Ishikawa (cell line): ENCODE measurements at regions not wholly inside any gene's neighbourhood (a gene's known extent, or its start where the extent isn't known, plus 50 kb on each side); places are given as distances from the start of the nearest gene placed in this dataset.

Experiments used
- CEBPB ChIP-seq: IDR thresholded peaks from 2 replicates; pipeline ENCODE4 v1.6.1; 2012
- CREB1 ChIP-seq: IDR thresholded peaks from 2 replicates; pipeline ENCODE4 v1.6.1; 2012; ENCODE audit warnings: low read depth
- EGR1 ChIP-seq: IDR thresholded peaks from 2 replicates; pipeline ENCODE4 v1.6.1; 2012
- EP300 ChIP-seq: IDR thresholded peaks from 2 replicates; pipeline ENCODE4 v1.6.1; 2012; ENCODE audit warnings: borderline replicate concordance
- FOXM1 ChIP-seq: IDR thresholded peaks from 2 replicates; pipeline ENCODE4 v1.6.1; 2012; ENCODE audit warnings: low read depth, borderline replicate concordance
- NFIC ChIP-seq: IDR thresholded peaks from 2 replicates; pipeline ENCODE4 v1.6.1; 2012
- RAD21 ChIP-seq: IDR thresholded peaks from 2 replicates; pipeline ENCODE4 v1.6.1; 2012; ENCODE audit warnings: low read depth
- TAF1 ChIP-seq: IDR thresholded peaks from 2 replicates; pipeline ENCODE4 v1.6.1; 2012; ENCODE audit warnings: low read depth, mild to moderate bottlenecking
- TCF12 ChIP-seq: IDR thresholded peaks from 2 replicates; pipeline ENCODE4 v1.6.1; 2012; ENCODE audit warnings: low read depth
- TEAD4 ChIP-seq: IDR thresholded peaks from 2 replicates; pipeline ENCODE4 v1.6.1; 2012
- YY1 ChIP-seq: IDR thresholded peaks from 2 replicates; pipeline ENCODE4 v1.6.1; 2012; ENCODE audit warnings: low read depth
- ZBTB7A ChIP-seq: IDR thresholded peaks from 2 replicates; pipeline ENCODE4 v1.6.1; 2012; ENCODE audit warnings: low read depth
- TF ChIP-seq, protein P1 (sequence below): IDR thresholded peaks from 2 replicates; pipeline ENCODE4 v1.6.1; 2012
- TF ChIP-seq, protein P2 (sequence below): IDR thresholded peaks from 2 replicates; pipeline ENCODE4 v1.6.1; 2012
- TF ChIP-seq, protein P3 (sequence below): IDR thresholded peaks from 2 replicates; pipeline ENCODE4 v1.6.1; 2012; ENCODE audit warnings: low read depth, mild to moderate bottlenecking

DNA sequence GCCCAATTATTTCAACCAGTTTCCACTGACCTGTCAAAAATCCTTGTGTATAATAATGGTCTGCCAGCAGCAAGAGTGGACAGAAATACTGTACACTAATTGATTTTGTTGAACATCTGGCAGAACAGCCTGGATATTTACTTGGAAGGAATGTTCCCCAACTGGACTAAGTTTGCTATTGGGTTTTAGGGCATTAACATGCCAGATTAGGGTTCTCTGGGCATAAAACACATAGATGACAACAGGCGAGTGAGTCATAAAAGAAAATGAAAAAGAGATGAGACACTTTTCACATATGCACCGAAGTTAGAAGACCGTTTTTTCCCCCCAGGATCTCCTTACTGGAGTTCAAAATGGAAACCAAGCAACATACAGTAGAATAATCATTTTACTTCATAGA lies 236.3 kb upstream of the NAV3 start:
- TF ChIP-seq RAD21 (no peak), EGR1 (no peak), CREB1 (no peak), FOXM1 (no peak), TEAD4 (no peak), ZBTB7A (no peak), TAF1 (no peak), YY1 (no peak), NFIC (no peak), TCF12 (no peak), EP300 (no peak), CEBPB (no peak)
- TF ChIP-seq, protein P1, sequence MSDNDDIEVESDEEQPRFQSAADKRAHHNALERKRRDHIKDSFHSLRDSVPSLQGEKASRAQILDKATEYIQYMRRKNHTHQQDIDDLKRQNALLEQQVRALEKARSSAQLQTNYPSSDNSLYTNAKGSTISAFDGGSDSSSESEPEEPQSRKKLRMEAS = no peak
- TF ChIP-seq, protein P2, sequence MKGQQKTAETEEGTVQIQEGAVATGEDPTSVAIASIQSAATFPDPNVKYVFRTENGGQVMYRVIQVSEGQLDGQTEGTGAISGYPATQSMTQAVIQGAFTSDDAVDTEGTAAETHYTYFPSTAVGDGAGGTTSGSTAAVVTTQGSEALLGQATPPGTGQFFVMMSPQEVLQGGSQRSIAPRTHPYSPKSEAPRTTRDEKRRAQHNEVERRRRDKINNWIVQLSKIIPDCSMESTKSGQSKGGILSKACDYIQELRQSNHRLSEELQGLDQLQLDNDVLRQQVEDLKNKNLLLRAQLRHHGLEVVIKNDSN = no peak
- TF ChIP-seq, protein P3, sequence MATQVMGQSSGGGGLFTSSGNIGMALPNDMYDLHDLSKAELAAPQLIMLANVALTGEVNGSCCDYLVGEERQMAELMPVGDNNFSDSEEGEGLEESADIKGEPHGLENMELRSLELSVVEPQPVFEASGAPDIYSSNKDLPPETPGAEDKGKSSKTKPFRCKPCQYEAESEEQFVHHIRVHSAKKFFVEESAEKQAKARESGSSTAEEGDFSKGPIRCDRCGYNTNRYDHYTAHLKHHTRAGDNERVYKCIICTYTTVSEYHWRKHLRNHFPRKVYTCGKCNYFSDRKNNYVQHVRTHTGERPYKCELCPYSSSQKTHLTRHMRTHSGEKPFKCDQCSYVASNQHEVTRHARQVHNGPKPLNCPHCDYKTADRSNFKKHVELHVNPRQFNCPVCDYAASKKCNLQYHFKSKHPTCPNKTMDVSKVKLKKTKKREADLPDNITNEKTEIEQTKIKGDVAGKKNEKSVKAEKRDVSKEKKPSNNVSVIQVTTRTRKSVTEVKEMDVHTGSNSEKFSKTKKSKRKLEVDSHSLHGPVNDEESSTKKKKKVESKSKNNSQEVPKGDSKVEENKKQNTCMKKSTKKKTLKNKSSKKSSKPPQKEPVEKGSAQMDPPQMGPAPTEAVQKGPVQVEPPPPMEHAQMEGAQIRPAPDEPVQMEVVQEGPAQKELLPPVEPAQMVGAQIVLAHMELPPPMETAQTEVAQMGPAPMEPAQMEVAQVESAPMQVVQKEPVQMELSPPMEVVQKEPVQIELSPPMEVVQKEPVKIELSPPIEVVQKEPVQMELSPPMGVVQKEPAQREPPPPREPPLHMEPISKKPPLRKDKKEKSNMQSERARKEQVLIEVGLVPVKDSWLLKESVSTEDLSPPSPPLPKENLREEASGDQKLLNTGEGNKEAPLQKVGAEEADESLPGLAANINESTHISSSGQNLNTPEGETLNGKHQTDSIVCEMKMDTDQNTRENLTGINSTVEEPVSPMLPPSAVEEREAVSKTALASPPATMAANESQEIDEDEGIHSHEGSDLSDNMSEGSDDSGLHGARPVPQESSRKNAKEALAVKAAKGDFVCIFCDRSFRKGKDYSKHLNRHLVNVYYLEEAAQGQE = no peak

DNA sequence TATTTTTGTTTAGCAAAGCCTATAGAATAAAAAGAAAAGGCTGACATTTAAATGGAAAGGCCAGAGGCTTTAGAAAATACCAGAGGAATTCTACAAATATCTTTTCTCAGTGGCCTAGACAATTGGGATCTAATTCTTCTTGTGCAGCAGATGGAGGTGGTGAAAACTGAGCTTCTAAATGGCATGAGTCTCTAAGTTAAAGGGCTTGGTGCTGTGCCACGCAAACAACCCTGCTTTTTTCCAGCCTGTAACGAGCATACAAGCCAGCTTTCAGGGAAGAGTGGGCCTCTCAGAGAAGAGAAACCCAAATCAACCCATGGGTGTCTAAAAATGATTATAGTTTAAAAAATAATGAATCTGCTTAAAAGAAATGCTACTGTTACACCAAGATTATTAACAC lies 237.9 kb upstream of the NAV3 start:
- TF ChIP-seq TEAD4 (no peak), ZBTB7A (no peak), TCF12 (no peak), TAF1 (no peak), EGR1 (no peak), CREB1 (no peak)
- TF ChIP-seq, protein P2 = no peak
- TF ChIP-seq, protein P3 = no peak
- TF ChIP-seq, protein P1 = no peak

DNA sequence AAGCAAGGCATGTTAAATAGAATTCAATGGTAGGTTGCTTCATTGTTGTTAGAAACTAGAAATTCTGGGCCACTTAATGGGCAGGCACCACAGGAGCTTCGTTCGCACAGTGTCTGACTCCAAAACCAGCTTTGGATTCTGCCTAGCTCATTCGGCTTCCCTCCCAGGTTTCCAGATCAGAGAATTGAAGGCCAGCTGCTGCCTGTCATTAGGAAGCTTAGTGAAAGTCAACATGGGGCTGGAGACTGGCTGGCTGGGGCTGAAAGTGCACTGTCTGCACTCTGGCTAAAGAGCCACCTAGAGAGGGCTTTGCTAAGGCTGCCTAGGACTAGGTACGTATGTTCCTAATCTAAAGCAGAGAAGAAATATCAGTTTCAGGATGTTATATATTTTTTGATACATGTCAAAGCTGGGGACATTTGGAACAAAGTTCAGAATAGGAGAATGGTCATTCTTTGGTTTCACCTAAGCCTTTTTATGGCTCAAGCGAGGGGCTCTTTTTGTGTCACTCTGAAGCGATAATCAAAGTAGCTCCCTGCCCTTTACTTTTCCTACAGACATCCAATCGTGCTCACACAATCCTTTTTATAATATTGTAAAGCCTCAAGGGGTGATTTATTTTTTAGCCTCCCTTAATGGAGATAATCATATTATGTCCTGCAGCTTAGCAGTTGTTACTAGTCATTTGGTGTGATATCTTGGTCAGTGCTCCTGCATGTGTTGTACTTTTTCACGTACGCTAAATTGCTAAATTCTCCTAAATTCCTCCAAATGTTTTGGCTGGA lies 238.5 kb upstream of the NAV3 start:
- no peak for TF ChIP-seq CREB1

DNA sequence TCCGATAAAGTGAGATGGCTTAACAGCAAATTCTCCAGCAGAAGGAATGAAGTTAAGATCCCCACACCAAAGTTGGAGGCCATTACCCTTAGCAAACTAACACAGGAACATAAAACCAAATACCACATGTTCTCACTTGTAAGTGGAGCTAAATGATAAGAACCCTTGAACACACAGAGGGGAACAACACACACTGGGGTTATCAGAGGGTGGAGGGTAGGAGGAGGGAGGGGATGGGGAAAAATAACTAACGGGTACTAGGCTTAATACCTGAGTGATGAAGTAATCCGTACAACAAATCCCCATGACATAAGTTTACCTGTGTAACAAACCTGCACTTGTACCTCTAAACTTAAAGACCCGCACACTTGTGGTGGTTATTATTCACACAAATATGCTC lies 240.4 kb upstream of the NAV3 start:
- TF ChIP-seq EP300 (no peak), EGR1 (no peak), YY1 (no peak), TEAD4 (no peak), ZBTB7A (no peak), TAF1 (no peak), CREB1 (no peak), FOXM1 (no peak)
- TF ChIP-seq, protein P1 = no peak
- TF ChIP-seq, protein P3 = no peak

DNA sequence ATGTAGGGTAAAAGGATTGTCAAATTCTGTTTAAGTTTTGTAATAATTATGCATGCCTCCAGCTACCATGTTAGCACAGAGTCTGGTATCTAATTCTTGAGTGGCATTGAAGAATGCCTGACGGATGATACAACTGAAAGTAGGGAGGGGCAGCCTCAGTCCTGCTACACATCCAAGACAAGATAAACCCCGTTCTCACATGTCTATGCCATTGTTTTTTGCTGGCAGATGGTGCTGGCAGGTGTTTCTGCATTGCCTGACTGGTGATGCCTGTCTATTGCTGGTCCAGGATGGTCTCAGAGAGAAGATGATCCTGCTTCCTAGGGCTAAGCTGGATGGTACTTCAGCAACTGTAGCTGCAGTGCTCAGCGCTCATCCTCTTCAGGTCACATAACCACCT lies 245.8 kb upstream of the NAV3 start:
- TF ChIP-seq EP300 (no peak), NFIC (no peak), EGR1 (no peak), CREB1 (no peak), FOXM1 (no peak), TEAD4 (no peak), TAF1 (no peak), CEBPB (no peak), ZBTB7A (no peak)
- TF ChIP-seq, protein P1 = no peak
- TF ChIP-seq, protein P3 = no peak
- TF ChIP-seq, protein P2 = no peak
